Neural cell (in vitro differentiated cells): ENCODE measurements at regions not wholly inside any gene's neighbourhood (a gene's known extent, or its start where the extent isn't known, plus 50 kb on each side); places are given as distances from the start of the nearest gene placed in this dataset.

Source experiments
- CTCF ChIP-seq: fragments of 450-650 bp; IDR thresholded peaks from 2 replicates; pipeline ENCODE4 v1.5.1; 2014; ENCODE audit warnings: antibody characterized with exemption, mild to moderate bottlenecking, moderate library complexity; ENCODE audit not compliant: poor library complexity, severe bottlenecking
- EP300 ChIP-seq: fragments of 450-650 bp; conservative IDR thresholded peaks from 2 replicates; pipeline ENCODE4 v1.6.1; 2014; ENCODE audit warnings: antibody characterized with exemption, mild to moderate bottlenecking, moderate library complexity; ENCODE audit not compliant: poor library complexity, severe bottlenecking
- EZH2 ChIP-seq: fragments of 200-600, 300-800 bp; shearing (Covaris generic), sonication (generic); IDR thresholded peaks from 2 replicates; pipeline ENCODE4 v1.6.1; 2014; ENCODE audit warnings: antibody characterized with exemption, low read length, borderline replicate concordance, mild to moderate bottlenecking; ENCODE audit not compliant: insufficient read depth, poor library complexity, severe bottlenecking
- MXI1 ChIP-seq: fragments of 450-650 bp; conservative IDR thresholded peaks from 2 replicates; pipeline ENCODE4 v1.6.1; 2014; ENCODE audit warnings: antibody characterized with exemption, mild to moderate bottlenecking; ENCODE audit not compliant: poor library complexity, severe bottlenecking
- POLR2AphosphoS5 ChIP-seq: IDR thresholded peaks from 2 replicates; pipeline ENCODE4 v1.6.1; 2012
- RAD21 ChIP-seq: fragments of 450-650 bp; conservative IDR thresholded peaks from 2 replicates; pipeline ENCODE4 v1.6.1; 2014; ENCODE audit warnings: antibody characterized with exemption, mild to moderate bottlenecking, moderate library complexity
- REST ChIP-seq: IDR thresholded peaks from 2 replicates; pipeline ENCODE4 v1.6.1; 2012; ENCODE audit warnings: borderline replicate concordance
- SMC3 ChIP-seq: fragments of 450-650 bp; conservative IDR thresholded peaks from 2 replicates; pipeline ENCODE4 v1.6.1; 2014; ENCODE audit warnings: antibody characterized with exemption, mild to moderate bottlenecking, moderate library complexity; ENCODE audit not compliant: poor library complexity
- TAF1 ChIP-seq: IDR thresholded peaks from 2 replicates; pipeline ENCODE4 v1.6.1; 2012; ENCODE audit warnings: low read depth

- no peak for TF ChIP-seq CTCF
- no peak for TF ChIP-seq RAD21
- no peak for TF ChIP-seq POLR2AphosphoS5
- TF ChIP-seq MXI1, result no peak
- TF ChIP-seq REST, result no peak
- TF ChIP-seq TAF1, result no peak
- TF ChIP-seq EP300, result no peak
- no peak for TF ChIP-seq SMC3
- no peak for TF ChIP-seq EZH2
Observed at GRCh38 chr3:117545484-117545883, 835.9 kb downstream of the TUSC7 start.
